HEK293 (cell line): ENCODE measurements at regions not wholly inside any gene's neighbourhood (a gene's known extent, or its start where the extent isn't known, plus 50 kb on each side); places are given as distances from the start of the nearest gene placed in this dataset.

Experiments used
- CTCF ChIA-PET: fragments of 350-600 bp; formaldehyde crosslinking; extraction: SDS; loops from one replicate; lab custom pipeline; 2021; ENCODE audit warnings: antibody characterized with exemption; lab: Yijun Ruan, JAX
- POLR2A ChIA-PET: fragments of 300-600 bp; formaldehyde crosslinking; extraction: SDS; loops from one replicate; lab custom pipeline; 2020; ENCODE audit warnings: antibody characterized with exemption, inconsistent platforms; lab: Yijun Ruan, JAX
- H3K27ac ChIP-seq: fragments of 200-500 bp; sonication (Bioruptor generic); 2 replicates; pipeline ENCODE4 v1.5.1; 2014; ENCODE audit warnings: low read depth, low read length, control low read depth, inconsistent platforms; ENCODE audit errors: extremely low read depth
- H3K36me3 ChIP-seq, 2 experiments: fragments of 200-500 bp in 1 of 2; sonication (Bioruptor generic) in 1 of 2; 1 replicate in 1 of 2; 2 replicates in 1 of 2; pipeline ENCODE4 v1.5.1; 2014 to 2017; ENCODE audit warnings: inconsistent platforms in 2 of 2, low read length in 2 of 2; ENCODE audit not compliant: control insufficient read depth in 2 of 2, insufficient read depth in 1 of 2
- H3K4me1 ChIP-seq: fragments of 200-500 bp; sonication (Bioruptor generic); 2 replicates; pipeline ENCODE4 v1.5.1; 2014; ENCODE audit warnings: mild to moderate bottlenecking, low read length, inconsistent platforms; ENCODE audit not compliant: control insufficient read depth, insufficient read depth
- H3K4me3 ChIP-seq: 2 replicates; pipeline ENCODE4 v1.5.1; 2011; ENCODE audit warnings: low read depth, mild to moderate bottlenecking, control low read depth, low read length, moderate library complexity
- H3K9me3 ChIP-seq: fragments of 200-500 bp; sonication (Bioruptor generic); 2 replicates; pipeline ENCODE4 v1.5.1; 2014; ENCODE audit warnings: low read depth, low read length, inconsistent platforms; ENCODE audit not compliant: control insufficient read depth, insufficient read depth
- BCL11B ChIP-seq: fragments of 450-650 bp; formaldehyde crosslinking; IDR thresholded peaks from 2 replicates; pipeline ENCODE4 v1.5.1; 2016; ENCODE audit warnings: low read depth, missing biosample characterization, missing genetic modification characterization
- SP7 ChIP-seq: fragments of 450-650 bp; formaldehyde crosslinking; IDR thresholded peaks from 2 replicates; pipeline ENCODE4 v1.5.1; 2016; ENCODE audit warnings: missing biosample characterization, missing genetic modification characterization
- TRIM28 ChIP-seq: IDR thresholded peaks from 2 replicates; pipeline ENCODE4 v1.6.1; 2011; ENCODE audit warnings: low read length, control low read depth, borderline replicate concordance
- TSHZ1 ChIP-seq: fragments of 450-650 bp; formaldehyde crosslinking; IDR thresholded peaks from 2 replicates; pipeline ENCODE4 v1.5.1; 2016; ENCODE audit warnings: missing biosample characterization, missing genetic modification characterization, borderline replicate concordance
- YY1 ChIP-seq: fragments of 450-650 bp; formaldehyde crosslinking; IDR thresholded peaks from 2 replicates; pipeline ENCODE4 v1.5.1; 2018; ENCODE audit warnings: missing biosample characterization, missing genetic modification characterization
- ZEB2 ChIP-seq: fragments of 450-650 bp; formaldehyde crosslinking; IDR thresholded peaks from 2 replicates; pipeline ENCODE4 v1.5.1; 2016; ENCODE audit warnings: missing biosample characterization, missing genetic modification characterization
- ZNF157 ChIP-seq: fragments of 450-650 bp; formaldehyde crosslinking; IDR thresholded peaks from 2 replicates; pipeline ENCODE4 v1.5.1; 2016; ENCODE audit warnings: missing biosample characterization, missing genetic modification characterization
- ZNF184 ChIP-seq: fragments of 450-650 bp; IDR thresholded peaks from 2 replicates; pipeline ENCODE4 v1.5.1; 2018; ENCODE audit warnings: missing biosample characterization, mild to moderate bottlenecking, missing genetic modification characterization
- ZNF19 ChIP-seq: fragments of 450-650 bp; formaldehyde crosslinking; IDR thresholded peaks from 2 replicates; pipeline ENCODE4; 2016; ENCODE audit warnings: missing biosample characterization, missing genetic modification characterization, low read depth
- ZNF223 ChIP-seq: fragments of 450-650 bp; formaldehyde crosslinking; IDR thresholded peaks from 2 replicates; pipeline ENCODE4 v1.5.1; 2016; ENCODE audit warnings: missing biosample characterization, missing genetic modification characterization
- ZNF239 ChIP-seq: fragments of 450-650 bp; formaldehyde crosslinking; IDR thresholded peaks from 2 replicates; pipeline ENCODE4 v1.5.1; 2016; ENCODE audit warnings: missing biosample characterization, missing genetic modification characterization
- ZNF274 ChIP-seq, 2 experiments: fragments of 200-500 bp in 1 of 2; fragments of 450-650 bp in 1 of 2; sonication (Bioruptor generic) in 1 of 2; formaldehyde crosslinking in 1 of 2; IDR thresholded peaks; 2 replicates each; pipeline versions ENCODE4 v1.5.1 to v1.6.1; 2014 to 2016; ENCODE audit warnings: borderline replicate concordance in 1 of 2, inconsistent platforms in 1 of 2, low read length in 1 of 2, missing biosample characterization in 1 of 2, missing genetic modification characterization in 1 of 2
- ZNF404 ChIP-seq: fragments of 450-650 bp; formaldehyde crosslinking; IDR thresholded peaks from 2 replicates; pipeline ENCODE4 v1.5.1; 2017; ENCODE audit warnings: missing biosample characterization, missing genetic modification characterization
- ZNF48 ChIP-seq: fragments of 450-650 bp; formaldehyde crosslinking; IDR thresholded peaks from 2 replicates; pipeline ENCODE4 v1.5.1; 2016; ENCODE audit warnings: missing biosample characterization, missing genetic modification characterization
- ZNF513 ChIP-seq: fragments of 450-650 bp; IDR thresholded peaks from 2 replicates; pipeline ENCODE4 v1.5.1; 2018; ENCODE audit warnings: missing biosample characterization, missing genetic modification characterization
- ZNF549 ChIP-seq: fragments of 450-650 bp; IDR thresholded peaks from 2 replicates; pipeline ENCODE4 v1.5.1; 2018; ENCODE audit warnings: missing biosample characterization, missing genetic modification characterization, mild to moderate bottlenecking, inconsistent platforms, moderate library complexity
- ZNF561 ChIP-seq: fragments of 450-650 bp; IDR thresholded peaks from 2 replicates; pipeline ENCODE4 v1.5.1; 2018; ENCODE audit warnings: missing biosample characterization, missing genetic modification characterization, borderline replicate concordance
- ZNF596 ChIP-seq: fragments of 450-650 bp; IDR thresholded peaks from 2 replicates; pipeline ENCODE4 v1.5.0; 2018; ENCODE audit warnings: missing biosample characterization, mild to moderate bottlenecking, missing genetic modification characterization, moderate library complexity
- ZNF600 ChIP-seq: fragments of 450-650 bp; formaldehyde crosslinking; IDR thresholded peaks from 2 replicates; pipeline ENCODE4 v1.5.1; 2016; ENCODE audit warnings: missing biosample characterization, missing genetic modification characterization
- ZNF623 ChIP-seq: fragments of 450-650 bp; formaldehyde crosslinking; IDR thresholded peaks from 2 replicates; pipeline ENCODE4 v1.5.1; 2016; ENCODE audit warnings: missing biosample characterization, missing genetic modification characterization
- ZNF629 ChIP-seq: fragments of 450-650 bp; formaldehyde crosslinking; IDR thresholded peaks from 2 replicates; pipeline ENCODE4 v1.5.1; 2017; ENCODE audit warnings: missing biosample characterization, missing genetic modification characterization
- ZNF707 ChIP-seq: fragments of 450-650 bp; formaldehyde crosslinking; IDR thresholded peaks from 2 replicates; pipeline ENCODE4 v1.5.1; 2016; ENCODE audit warnings: missing biosample characterization, missing genetic modification characterization
- ZNF747 ChIP-seq: fragments of 450-650 bp; formaldehyde crosslinking; IDR thresholded peaks from 2 replicates; pipeline ENCODE4 v1.5.1; 2016; ENCODE audit warnings: missing biosample characterization, missing genetic modification characterization
- TF ChIP-seq, protein P1 (sequence below): IDR thresholded peaks from 2 replicates; pipeline ENCODE4 v1.6.1; 2011; ENCODE audit warnings: mild to moderate bottlenecking, low read depth, low read length, borderline replicate concordance
- TF ChIP-seq, protein P2 (sequence below): fragments of 450-650 bp; formaldehyde crosslinking; conservative IDR thresholded peaks from 2 replicates; pipeline ENCODE4 v1.5.1; 2016; ENCODE audit warnings: low read depth, missing biosample characterization, missing genetic modification characterization
- TF ChIP-seq, protein P3 (sequence below): fragments of 450-650 bp; formaldehyde crosslinking; IDR thresholded peaks from 2 replicates; pipeline ENCODE4 v1.5.1; 2016; ENCODE audit warnings: missing biosample characterization, missing genetic modification characterization

- POLR2A ChIA-PET: no interaction called here
- H3K9me3 ChIP-seq: no peaks in the 10 kb centered on the region
- CTCF ChIA-PET: no interaction called here
- H3K4me3 ChIP-seq: no peak overlapping the region
- no peak overlapping the region for H3K27ac ChIP-seq
- TF ChIP-seq ZNF157 (tag by site-specific recombination): no peak
- TF ChIP-seq SP7: no peak
- TF ChIP-seq ZNF561 (tag by site-specific recombination): no peak
- TF ChIP-seq, protein P1, sequence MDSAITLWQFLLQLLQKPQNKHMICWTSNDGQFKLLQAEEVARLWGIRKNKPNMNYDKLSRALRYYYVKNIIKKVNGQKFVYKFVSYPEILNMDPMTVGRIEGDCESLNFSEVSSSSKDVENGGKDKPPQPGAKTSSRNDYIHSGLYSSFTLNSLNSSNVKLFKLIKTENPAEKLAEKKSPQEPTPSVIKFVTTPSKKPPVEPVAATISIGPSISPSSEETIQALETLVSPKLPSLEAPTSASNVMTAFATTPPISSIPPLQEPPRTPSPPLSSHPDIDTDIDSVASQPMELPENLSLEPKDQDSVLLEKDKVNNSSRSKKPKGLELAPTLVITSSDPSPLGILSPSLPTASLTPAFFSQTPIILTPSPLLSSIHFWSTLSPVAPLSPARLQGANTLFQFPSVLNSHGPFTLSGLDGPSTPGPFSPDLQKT: no peak
- no peak for TF ChIP-seq ZNF629 (tag by site-specific recombination)
- no peak for TF ChIP-seq TRIM28
- no peak for TF ChIP-seq ZNF623 (tag by site-specific recombination)
- TF ChIP-seq ZNF596 (tag by site-specific recombination): no peak
- TF ChIP-seq ZNF223: no peak
- TF ChIP-seq ZNF600 (tag by site-specific recombination): no peak
- no peak for TF ChIP-seq BCL11B
- TF ChIP-seq ZNF48 (tag by site-specific recombination): no peak
- TF ChIP-seq ZNF707 (tag by site-specific recombination): no peak
- no peak for TF ChIP-seq ZNF184 (tag by site-specific recombination)
- TF ChIP-seq ZNF404 (tag by site-specific recombination): no peak
- no peak for TF ChIP-seq YY1 (tag by site-specific recombination)
- no peak for TF ChIP-seq TSHZ1 (tag by site-specific recombination)
- TF ChIP-seq ZNF274 (IDR thresholded peaks at IDR 0.05; ENCODE audit: low read length): no peak
- no peak for TF ChIP-seq ZNF274 (tag by site-specific recombination; IDR thresholded peaks at IDR 0.05; ENCODE audit: borderline replicate concordance)
- TF ChIP-seq, all 188 proteins: peak for 0
- H3K36me3 ChIP-seq: no peaks in the 10 kb centered on the region
- no peaks in the 10 kb centered on the region for H3K4me1 ChIP-seq
Measured at GRCh38 chr12:71306808-71307207, 132.8 kb upstream of the LGR5 start.

DNA sequence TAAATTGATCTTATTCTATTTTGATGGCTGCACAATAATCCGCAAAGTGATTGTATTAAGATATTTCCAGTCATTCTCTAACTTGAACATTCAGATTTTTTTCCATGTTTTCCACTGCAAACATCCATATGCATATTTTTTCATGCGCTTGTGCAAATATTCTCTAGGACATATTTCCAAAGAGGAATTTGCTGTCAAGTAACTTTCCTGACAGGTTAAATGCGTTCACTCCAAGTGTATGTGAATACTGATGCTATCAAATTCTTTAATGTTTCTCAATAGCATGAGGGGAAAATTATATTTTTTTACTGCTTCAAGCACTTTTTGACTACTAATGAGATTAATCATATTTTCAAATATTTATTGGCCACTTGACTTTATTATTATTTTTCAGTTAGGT lies 135.3 kb upstream of the LGR5 start:
- POLR2A ChIA-PET: no interaction called here
- CTCF ChIA-PET: interaction anchor here (0.5 kb wide), 1 partner anchor 125 kb away, joined by 4 read pairs; no protein-coding TSS in a partner anchor
- no peak overlapping the region for H3K4me3 ChIP-seq
- H3K4me1 ChIP-seq: no peaks in the 10 kb centered on the region
- H3K36me3 ChIP-seq: no peaks in the 10 kb centered on the region
- no peak for TF ChIP-seq ZNF549 (tag by site-specific recombination)
- TF ChIP-seq, protein P2, sequence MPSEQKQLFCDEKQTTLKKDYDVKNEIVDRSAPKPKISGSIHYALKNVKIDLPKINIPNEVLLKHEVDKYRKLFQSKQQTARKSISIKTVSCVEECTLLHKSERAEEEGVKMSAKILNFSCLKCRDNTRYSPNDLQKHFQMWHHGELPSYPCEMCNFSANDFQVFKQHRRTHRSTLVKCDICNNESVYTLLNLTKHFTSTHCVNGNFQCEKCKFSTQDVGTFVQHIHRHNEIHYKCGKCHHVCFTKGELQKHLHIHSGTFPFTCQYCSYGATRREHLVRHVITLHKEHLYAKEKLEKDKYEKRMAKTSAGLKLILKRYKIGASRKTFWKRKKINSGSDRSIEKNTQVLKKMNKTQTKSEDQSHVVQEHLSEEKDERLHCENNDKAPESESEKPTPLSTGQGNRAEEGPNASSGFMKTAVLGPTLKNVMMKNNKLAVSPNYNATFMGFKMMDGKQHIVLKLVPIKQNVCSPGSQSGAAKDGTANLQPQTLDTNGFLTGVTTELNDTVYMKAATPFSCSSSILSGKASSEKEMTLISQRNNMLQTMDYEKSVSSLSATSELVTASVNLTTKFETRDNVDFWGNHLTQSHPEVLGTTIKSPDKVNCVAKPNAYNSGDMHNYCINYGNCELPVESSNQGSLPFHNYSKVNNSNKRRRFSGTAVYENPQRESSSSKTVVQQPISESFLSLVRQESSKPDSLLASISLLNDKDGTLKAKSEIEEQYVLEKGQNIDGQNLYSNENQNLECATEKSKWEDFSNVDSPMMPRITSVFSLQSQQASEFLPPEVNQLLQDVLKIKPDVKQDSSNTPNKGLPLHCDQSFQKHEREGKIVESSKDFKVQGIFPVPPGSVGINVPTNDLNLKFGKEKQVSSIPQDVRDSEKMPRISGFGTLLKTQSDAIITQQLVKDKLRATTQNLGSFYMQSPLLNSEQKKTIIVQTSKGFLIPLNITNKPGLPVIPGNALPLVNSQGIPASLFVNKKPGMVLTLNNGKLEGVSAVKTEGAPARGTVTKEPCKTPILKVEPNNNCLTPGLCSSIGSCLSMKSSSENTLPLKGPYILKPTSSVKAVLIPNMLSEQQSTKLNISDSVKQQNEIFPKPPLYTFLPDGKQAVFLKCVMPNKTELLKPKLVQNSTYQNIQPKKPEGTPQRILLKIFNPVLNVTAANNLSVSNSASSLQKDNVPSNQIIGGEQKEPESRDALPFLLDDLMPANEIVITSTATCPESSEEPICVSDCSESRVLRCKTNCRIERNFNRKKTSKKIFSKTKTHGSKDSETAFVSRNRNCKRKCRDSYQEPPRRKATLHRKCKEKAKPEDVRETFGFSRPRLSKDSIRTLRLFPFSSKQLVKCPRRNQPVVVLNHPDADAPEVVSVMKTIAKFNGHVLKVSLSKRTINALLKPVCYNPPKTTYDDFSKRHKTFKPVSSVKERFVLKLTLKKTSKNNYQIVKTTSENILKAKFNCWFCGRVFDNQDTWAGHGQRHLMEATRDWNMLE (tag by site-specific recombination): no peak
- TF ChIP-seq ZNF19 (tag by site-specific recombination): no peak
- TF ChIP-seq ZEB2 (tag by site-specific recombination): no peak
- no peak for TF ChIP-seq ZNF747
- TF ChIP-seq ZNF239 (tag by site-specific recombination): no peak
- TF ChIP-seq, protein P3, sequence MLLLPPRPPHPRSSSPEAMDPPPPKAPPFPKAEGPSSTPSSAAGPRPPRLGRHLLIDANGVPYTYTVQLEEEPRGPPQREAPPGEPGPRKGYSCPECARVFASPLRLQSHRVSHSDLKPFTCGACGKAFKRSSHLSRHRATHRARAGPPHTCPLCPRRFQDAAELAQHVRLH (tag by site-specific recombination): no peak
- TF ChIP-seq ZNF513 (tag by site-specific recombination): no peak
- no peaks in the 10 kb centered on the region for H3K9me3 ChIP-seq
- H3K27ac ChIP-seq: no peak overlapping the region
